SK-MEL-5 (cell line): ENCODE measurements at regions not wholly inside any gene's neighbourhood (a gene's known extent, or its start where the extent isn't known, plus 50 kb on each side); places are given as distances from the start of the nearest gene placed in this dataset.
"Not testable (repeated sequence)": the region's sequence is repeated elsewhere in the genome, so short reads cannot be mapped to it uniquely, and the experiment has no call there.

ENCODE experiments used
- DNase-seq: peaks from one replicate; pipeline ENCODE4 v3.0.0-alpha.2; 2016; ENCODE audit warnings: low read depth, low spot score
- in situ Hi-C: cut with HindIII; loops from 2 replicates; pipeline ENCODE4 v1.10.0; 2016; ENCODE audit warnings: low sequenced_read_pairs, high pct_unique_total_duplicates, low pct_unique_long_range_greater_than_20kb

GRCh38 chrX:146109362-146109761, 291.7 kb downstream of the SLITRK2 start:
- in situ Hi-C loops = no loop called here
- no peak for DNase-seq

DNA sequence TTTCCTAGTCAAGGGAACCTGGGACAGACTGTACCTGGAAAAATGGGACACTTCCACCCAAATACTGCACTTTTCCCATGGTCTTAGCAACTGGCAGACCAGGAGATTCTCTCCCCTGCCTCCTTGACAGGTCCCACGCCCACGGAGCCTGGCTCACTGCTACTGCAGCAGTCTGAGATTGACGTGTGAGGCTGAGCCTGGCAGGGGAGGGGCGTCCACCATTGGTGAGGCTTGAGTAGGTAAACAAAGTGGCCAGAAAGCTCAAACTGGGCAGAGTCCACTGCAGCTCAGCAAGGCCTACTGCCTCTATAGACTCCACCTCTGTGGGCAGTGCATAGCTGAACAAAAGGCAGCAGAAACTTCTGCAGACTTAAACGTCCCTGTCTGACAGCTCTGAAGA, 301.4 kb downstream of the SLITRK2 start:
- DNase-seq, in situ Hi-C loops: not testable (repeated sequence)

GRCh38 chrX:146127617-146128016, 310.0 kb downstream of the SLITRK2 start:
- no peak for DNase-seq
- in situ Hi-C loops = no loop called here

DNA sequence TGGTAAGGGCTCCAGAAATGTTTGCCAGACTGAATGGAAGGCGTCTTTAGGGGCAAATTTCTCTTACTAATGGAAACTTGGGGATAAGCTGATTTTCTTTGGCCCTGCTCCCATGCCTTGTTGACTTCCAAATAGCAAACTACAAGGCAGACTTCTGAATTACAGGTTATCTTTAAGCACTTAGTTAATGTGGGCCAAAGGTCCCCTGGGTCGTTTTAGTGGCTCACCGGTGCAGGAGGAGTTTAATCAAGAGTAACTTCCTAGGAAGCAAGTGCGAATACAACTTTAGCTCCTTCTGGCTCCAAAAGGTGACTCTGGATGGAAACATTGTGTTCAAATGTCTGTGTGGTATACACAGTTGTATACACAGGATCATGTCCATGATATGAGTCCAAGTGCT, 323.6 kb downstream of the SLITRK2 start:
- no peak for DNase-seq
- in situ Hi-C loops = no loop called here

DNA sequence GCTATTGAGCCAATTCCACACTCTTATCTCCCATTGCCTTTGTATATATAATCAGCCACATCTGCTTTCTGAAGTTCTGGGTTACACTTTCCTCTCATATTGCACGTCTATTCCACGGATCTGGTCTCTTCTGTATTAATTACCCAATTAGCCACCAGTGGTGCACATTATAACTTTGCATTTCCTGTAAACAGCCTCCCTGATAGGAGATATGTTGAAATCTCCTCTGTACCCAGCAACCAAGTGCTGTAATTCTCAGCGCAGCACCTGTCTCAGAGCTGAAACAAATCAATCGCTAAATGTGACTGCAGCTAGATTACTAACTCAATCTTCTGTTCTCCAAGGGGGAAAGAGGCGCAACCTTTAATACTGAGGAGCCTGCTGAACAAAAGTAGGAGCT, 326.4 kb downstream of the SLITRK2 start:
- no peak for DNase-seq
- in situ Hi-C loops = no loop called here

- in situ Hi-C loops = no loop called here
- no peak for DNase-seq
These were observed 336.6 kb downstream of the SLITRK2 start for GRCh38 chrX:146154191-146154590.

DNA sequence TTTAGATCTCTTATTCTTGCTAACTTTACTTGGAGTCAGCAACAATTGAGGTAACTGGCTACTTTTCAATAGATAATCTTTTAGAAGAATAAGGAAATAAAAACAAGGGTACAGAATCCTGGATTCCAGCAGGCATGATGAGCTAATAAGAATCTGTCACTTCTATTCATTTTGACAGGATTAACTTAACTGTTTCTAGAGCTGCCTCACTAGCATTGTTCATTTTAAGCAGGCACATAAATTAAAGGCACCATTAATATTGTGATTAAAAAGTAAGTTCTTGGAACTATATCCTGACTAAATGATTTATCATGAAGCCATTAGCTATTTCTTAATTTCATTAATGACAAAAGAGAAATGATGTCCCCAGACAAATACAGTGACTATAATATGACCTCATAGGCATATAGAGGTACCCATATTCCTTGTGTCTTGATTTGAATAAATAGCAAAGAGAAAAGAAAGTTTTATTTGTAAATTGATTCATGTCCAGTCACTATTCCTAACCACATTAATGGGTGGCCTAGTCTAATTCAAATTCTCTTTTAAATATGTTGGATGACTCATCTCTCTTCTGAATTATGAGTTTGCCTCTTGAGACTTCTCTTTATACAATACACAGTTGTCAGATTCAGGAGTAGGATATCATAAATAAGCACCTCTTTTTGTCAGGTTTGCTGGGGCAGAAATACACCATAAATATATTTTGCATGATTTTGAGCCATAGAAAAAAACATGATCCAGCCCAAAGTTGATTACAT, 343.0 kb downstream of the SLITRK2 start:
- DNase-seq = no peak
- in situ Hi-C loops = no loop called here

DNA sequence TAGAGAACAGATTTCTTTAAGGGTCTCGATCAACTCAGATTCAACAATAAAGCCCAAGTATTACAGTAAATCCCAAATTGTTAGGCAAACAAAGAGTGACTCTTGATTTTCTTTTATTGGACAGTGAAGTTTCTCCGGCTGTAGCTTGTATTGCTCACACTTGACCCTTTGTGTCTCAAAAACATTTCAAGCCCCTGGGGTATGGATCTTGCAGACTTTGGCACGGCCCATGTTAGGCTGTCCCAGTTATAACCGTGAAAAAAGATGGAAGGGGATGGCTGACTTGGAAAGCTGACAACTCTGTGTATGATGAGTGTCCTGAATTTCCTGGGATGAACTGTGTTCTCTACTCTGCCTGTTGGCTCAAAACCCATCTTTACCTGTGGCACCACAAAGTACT, 356.1 kb downstream of the SLITRK2 start:
- in situ Hi-C loops = no loop called here
- DNase-seq = no peak

GRCh38 chrX:146181858-146182257, 364.2 kb downstream of the SLITRK2 start:
- DNase-seq = no peak
- in situ Hi-C loops = no loop called here

- in situ Hi-C loops = no loop called here
- no peak for DNase-seq
These were observed 368.9 kb downstream of the SLITRK2 start for GRCh38 chrX:146186540-146186939.

DNA sequence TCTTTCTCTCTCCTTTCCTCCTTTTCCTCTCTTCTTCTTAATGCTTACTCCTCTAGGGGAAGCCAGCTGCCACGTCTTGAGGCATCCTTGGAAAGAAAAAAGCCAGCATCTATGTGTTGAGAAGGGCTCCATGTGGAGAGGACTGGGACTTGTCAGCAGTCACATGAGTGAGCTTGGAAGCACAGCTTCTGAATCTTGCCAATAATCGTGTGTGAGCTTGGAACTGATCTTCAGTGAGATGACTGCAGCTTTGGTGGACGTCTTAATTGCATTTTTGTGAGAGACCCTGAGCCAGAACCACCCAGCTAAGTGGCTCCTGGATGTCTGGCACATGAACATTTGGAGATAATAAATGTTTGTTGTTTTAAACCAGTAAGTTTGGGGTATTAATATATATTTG, 371.7 kb downstream of the SLITRK2 start:
- in situ Hi-C loops = no loop called here
- no peak for DNase-seq

GRCh38 chrX:146208821-146209220, 391.2 kb downstream of the SLITRK2 start:
- DNase-seq = no peak
- in situ Hi-C loops = no loop called here

GRCh38 chrX:146224442-146224841, 406.8 kb downstream of the SLITRK2 start:
- DNase-seq = peak; percentile 47
- in situ Hi-C loops = no loop called here

- DNase-seq = no peak
- in situ Hi-C loops = no loop called here
These were observed 420.5 kb downstream of the SLITRK2 start for GRCh38 chrX:146238173-146238572.

DNA sequence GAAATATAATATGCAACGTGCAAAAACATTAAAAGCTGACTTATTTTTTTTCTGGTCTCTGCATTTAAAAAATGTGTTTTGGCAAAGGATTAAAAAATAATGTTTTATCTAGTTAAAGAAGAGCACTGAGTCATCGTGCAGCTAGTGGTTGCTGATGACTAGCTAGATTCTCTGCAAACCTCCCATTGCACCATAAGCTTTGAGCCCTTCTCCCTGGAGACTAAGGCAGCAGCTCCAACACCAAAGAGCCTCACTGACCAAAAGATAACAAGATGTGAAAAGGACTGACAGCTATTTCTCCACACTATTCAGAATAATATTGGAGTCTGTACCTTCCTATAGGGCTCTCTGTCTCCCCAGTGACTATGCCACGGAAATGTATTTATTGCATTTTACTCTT, 424.3 kb downstream of the SLITRK2 start:
- DNase-seq = no peak
- in situ Hi-C loops = no loop called here

- in situ Hi-C loops = no loop called here
- DNase-seq = no peak
These were observed 425.4 kb downstream of the SLITRK2 start for GRCh38 chrX:146243041-146243440.

DNA sequence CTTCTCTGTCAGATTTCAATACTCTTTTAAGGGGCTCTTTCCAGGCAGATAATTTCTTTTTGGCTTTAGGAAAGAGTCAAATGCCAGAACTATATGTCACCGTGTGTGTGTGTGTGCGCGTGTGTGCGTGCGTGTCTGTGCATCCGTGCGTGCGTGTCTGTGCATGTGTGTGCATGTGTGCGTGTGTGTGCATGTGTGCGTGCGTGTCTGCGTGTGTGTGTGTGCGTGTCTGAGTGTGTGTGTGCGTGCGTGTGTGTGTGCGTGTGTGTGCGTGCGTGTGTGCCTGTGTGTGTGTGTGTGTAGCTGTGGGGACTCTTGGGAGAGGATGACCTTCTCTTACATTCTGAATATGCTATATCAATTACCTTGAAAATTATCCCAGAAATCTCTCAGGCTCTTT, 441.6 kb downstream of the SLITRK2 start:
- in situ Hi-C loops = no loop called here
- no peak for DNase-seq

DNA sequence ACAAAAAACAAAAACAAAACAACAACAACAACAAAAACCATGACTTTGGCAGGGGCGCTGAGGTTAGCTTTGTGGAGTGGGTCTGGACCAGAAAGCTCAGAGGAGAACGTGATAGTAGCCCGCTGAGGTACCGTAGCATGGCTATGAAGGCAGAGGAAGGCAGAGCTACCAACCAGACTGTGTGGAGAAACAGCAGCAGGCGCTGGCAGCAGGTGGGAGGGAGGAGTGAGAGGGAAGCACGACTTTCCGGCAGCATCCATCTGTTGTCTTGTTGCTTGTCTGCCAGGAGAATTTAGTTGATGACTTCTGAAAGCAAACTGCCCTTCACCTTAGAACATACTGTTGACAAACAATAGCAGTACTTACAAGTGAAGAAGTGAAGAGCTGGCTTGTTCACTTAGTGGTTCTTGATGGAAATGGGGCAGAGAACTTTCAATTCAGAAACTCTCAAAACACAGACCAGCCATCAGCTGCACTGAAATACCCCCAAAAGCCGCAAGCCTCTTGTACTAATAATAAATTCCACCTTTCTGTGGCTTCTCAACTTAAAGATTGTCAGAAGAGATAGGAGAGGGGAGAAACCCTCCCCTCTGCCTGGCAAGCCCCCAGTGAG, 447.2 kb downstream of the SLITRK2 start:
- no peak for DNase-seq
- in situ Hi-C loops = no loop called here

DNA sequence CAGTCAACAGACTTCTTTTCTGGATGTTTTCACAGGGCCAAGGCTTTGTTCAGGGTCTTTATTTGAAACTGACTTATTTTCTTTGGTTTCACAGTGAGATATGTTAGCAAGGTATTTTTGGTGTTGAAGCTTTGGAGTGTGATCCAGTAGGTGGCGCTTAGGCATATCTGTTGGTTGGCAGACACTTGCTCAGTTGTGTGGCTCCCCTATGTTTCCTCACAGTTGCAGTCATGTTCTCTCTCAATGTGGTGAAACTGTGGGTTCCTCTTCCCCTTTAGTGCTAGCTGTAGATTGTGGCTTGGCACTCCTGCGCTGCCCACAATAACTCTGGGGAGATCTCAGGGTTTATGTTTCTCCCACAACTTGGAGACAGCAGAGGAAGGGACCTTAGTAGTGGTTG, 460.8 kb downstream of the SLITRK2 start:
- in situ Hi-C loops = no loop called here
- peak; percentile 38 for DNase-seq
